ENCODE measurements at regions not wholly inside any gene's neighbourhood (a gene's known extent, or its start where the extent isn't known, plus 50 kb on each side); places are given as distances from the start of the nearest gene placed in this dataset.

DNA sequence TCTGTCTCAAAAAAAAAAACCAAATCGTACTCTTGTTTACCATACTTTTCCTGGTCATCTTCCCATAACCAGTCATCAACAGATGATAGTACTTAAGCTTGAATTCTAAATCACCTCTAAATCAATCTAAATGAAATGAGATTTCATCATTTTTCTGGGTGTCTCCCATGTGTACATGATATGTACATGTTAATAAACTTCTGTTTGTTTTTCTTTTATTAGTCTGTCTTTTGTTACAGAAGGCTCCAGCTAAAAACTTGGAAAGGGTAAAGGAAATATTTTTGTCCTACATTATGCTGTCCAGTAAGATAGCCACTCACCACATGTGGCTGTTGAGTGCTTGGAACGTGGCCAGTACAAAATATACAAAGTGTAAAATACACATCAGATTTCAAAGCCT is 78.7 kb upstream of the MSH6 start:
- H3K4me3 ChIP-seq (ENCODE audit: extremely low read depth in 1 of 4, insufficient read depth in 2 of 4, low read depth in 3 of 4, low read length in 4 of 4) = no peak overlapping the region
- H3K23ac ChIP-seq (ENCODE audit: insufficient read length) = no peak overlapping the region
- CTCF ChIA-PET (ENCODE audit: partially characterized antibody) = interaction anchor here (0.6 to 1.4 kb wide), 5 partner anchors 10 to 431 kb away, joined by 3 to 6 read pairs (median 3); no protein-coding TSS in a partner anchor
- no peak overlapping the region for H2BK15ac ChIP-seq (ENCODE audit: low read length)
- no peak overlapping the region for H2BK120ac ChIP-seq (replicated peaks; ENCODE audit: low read depth, low read length)
- H3K27ac ChIP-seq (ENCODE audit: low read depth, low read length) = no peak overlapping the region
- H3K9ac ChIP-seq (replicated peaks in 1 of 4; ENCODE audit: extremely low read depth in 1 of 4, low read depth in 3 of 4, low read length in 3 of 4) = no peak overlapping the region
- H2BK5ac ChIP-seq (ENCODE audit: low read depth, low read length) = no peak overlapping the region
- H2AFZ ChIP-seq (ENCODE audit: low read length) = no peak overlapping the region
- FAIRE-seq = no peak
- no peaks in the 10 kb centered on the region for H4K20me1 ChIP-seq (replicated peaks in 1 of 2; ENCODE audit: control insufficient read depth in 1 of 2, insufficient read depth in 2 of 2, low read length in 2 of 2)
- no peaks in the 10 kb centered on the region for H3K27me3 ChIP-seq (replicated peaks in 1 of 4; ENCODE audit: control insufficient read depth in 3 of 4, extremely low read depth in 1 of 4, insufficient read depth in 3 of 4, low read length in 3 of 4)
- no peak overlapping the region for H2BK12ac ChIP-seq (ENCODE audit: low read depth, low read length)
- H3K14ac ChIP-seq (ENCODE audit: insufficient read length) = no peak overlapping the region
- TF ChIP-seq KDM5A (IDR thresholded peaks at IDR 0.05; ENCODE audit: low read length) = no peak
- TF ChIP-seq JUND (IDR thresholded peaks at IDR 0.05; ENCODE audit: low read length) = no peak
- no peak for TF ChIP-seq GTF2F1 (IDR thresholded peaks at IDR 0.05; ENCODE audit: borderline replicate concordance, low read depth, low read length)
- TF ChIP-seq BCL11A (IDR thresholded peaks at IDR 0.05; ENCODE audit: low read depth in 2 of 2, low read length in 2 of 2) = no peak
- no peak for TF ChIP-seq RBBP5 (IDR thresholded peaks at IDR 0.05; ENCODE audit: borderline replicate concordance, low read depth, low read length)
- H3K9me3 ChIP-seq (ENCODE audit: insufficient read depth in 2 of 2, low read depth in 1 of 2, low read length in 1 of 2) = peaks cover 8 to 12% of the 10 kb centered on the region in 2 experiments
- no peak for DNase-seq (ENCODE audit: low read depth in 1 of 2, low spot score in 2 of 2)
- no peak overlapping the region for H4K91ac ChIP-seq (replicated peaks; ENCODE audit: insufficient read length, low read length)
- H3K23me2 ChIP-seq (ENCODE audit: low read depth, low read length) = no peaks in the 10 kb centered on the region
- H3K4me1 ChIP-seq (replicated peaks in 1 of 4; ENCODE audit: control insufficient read depth in 3 of 4, insufficient read depth in 4 of 4, low read length in 3 of 4) = no peaks in the 10 kb centered on the region
- H4K5ac ChIP-seq (ENCODE audit: insufficient read length, low read depth, low read length) = no peak overlapping the region
- H3K4me2 ChIP-seq (ENCODE audit: insufficient read depth in 1 of 2, low read depth in 2 of 2, low read length in 2 of 2) = no peak overlapping the region
- no peak overlapping the region for H3K4ac ChIP-seq (replicated peaks; ENCODE audit: insufficient read length, low read depth, low read length)
- 44% methylated on average over 2 of the region's 2 CpGs; no CpG with 5 or more reads in 1 of the 2 experiments for WGBS, 2 experiments (ENCODE audit: extremely low coverage in 1 of 2, insufficient coverage in 1 of 2, insufficient read length in 1 of 2, insufficient replicate concordance in 2 of 2, low coverage in 1 of 2, low lambda C conversion rate in 2 of 2, missing lambda C conversion rate in 1 of 2)
- H3K79me2 ChIP-seq (ENCODE audit: control insufficient read depth in 1 of 2, insufficient read depth in 2 of 2, low read length in 2 of 2) = no peaks in the 10 kb centered on the region
- no peak overlapping the region for H2AK5ac ChIP-seq (ENCODE audit: low read depth, low read length)
- H3K36me3 ChIP-seq (ENCODE audit: control insufficient read depth in 2 of 4, insufficient read depth in 4 of 4, low read length in 3 of 4) = peaks cover 0 to 14% (median 7%) of the 10 kb centered on the region in 4 experiments; a peak in 3 of 8 replicates
- H4K8ac ChIP-seq (ENCODE audit: extremely low read depth, insufficient read depth, low read length) = no peak overlapping the region
- H3K79me1 ChIP-seq (ENCODE audit: low read depth, low read length) = no peaks in the 10 kb centered on the region
- H3K18ac ChIP-seq (ENCODE audit: extremely low read depth, low read length) = no peak overlapping the region
- no peak overlapping the region for H2BK20ac ChIP-seq (ENCODE audit: low read length)
- H3K56ac ChIP-seq (replicated peaks; ENCODE audit: insufficient read length, low read depth, low read length) = no peak overlapping the region
- POLR2A ChIA-PET (ENCODE audit: partially characterized antibody) = interaction anchor here (0.6 kb wide), 1 partner anchor 228 kb away, joined by 3 read pairs; no protein-coding TSS in a partner anchor

All from H1 (cell line).